Astrocyte (in vitro differentiated cells and primary cell): ENCODE measurements at regions not wholly inside any gene's neighbourhood (a gene's known extent, or its start where the extent isn't known, plus 50 kb on each side); places are given as distances from the start of the nearest gene placed in this dataset.

ENCODE experiments used
- DNase-seq: peaks from one replicate; pipeline ENCODE4 v3.0.0-alpha.2; 2010; ENCODE audit warnings: low read depth
- FAIRE-seq: peaks from 2 replicates; lab custom pipeline; 2011; peaks lifted over from hg19 to GRCh38; lab: Jason Lieb, UNC
- H2AFZ ChIP-seq: 2 replicates; pipeline ENCODE4 v1.6.0; 2012; ENCODE audit warnings: low read depth, low read length, inconsistent platforms
- H3K27ac ChIP-seq: 2 replicates; pipeline ENCODE4 v1.5.1; 2011; ENCODE audit warnings: low read depth, low read length, inconsistent platforms
- H3K27me3 ChIP-seq: 2 replicates; pipeline ENCODE4 v1.6.0; 2011; ENCODE audit warnings: low read length, inconsistent platforms; ENCODE audit not compliant: insufficient read depth
- H3K36me3 ChIP-seq: 2 replicates; pipeline ENCODE4 v1.5.1; 2011; ENCODE audit warnings: low read length, inconsistent platforms; ENCODE audit not compliant: insufficient read depth
- H3K4me1 ChIP-seq: 2 replicates; pipeline ENCODE4 v1.5.1; 2011; ENCODE audit warnings: low read length, inconsistent platforms; ENCODE audit not compliant: insufficient read depth
- H3K4me2 ChIP-seq: 2 replicates; pipeline ENCODE4 v1.6.0; 2012; ENCODE audit warnings: low read length, inconsistent platforms
- H3K4me3 ChIP-seq: 2 replicates; pipeline ENCODE4 v1.5.1; 2011; ENCODE audit warnings: low read depth, mild to moderate bottlenecking, low read length, inconsistent platforms; ENCODE audit not compliant: insufficient read depth
- H3K79me2 ChIP-seq: 2 replicates; pipeline ENCODE4 v1.6.0; 2012; ENCODE audit warnings: mild to moderate bottlenecking, low read length, inconsistent platforms; ENCODE audit not compliant: insufficient read depth
- H3K9ac ChIP-seq: 2 replicates; pipeline ENCODE4 v1.6.0; 2012; ENCODE audit warnings: mild to moderate bottlenecking, low read length, inconsistent platforms
- H3K9me3 ChIP-seq: 2 replicates; pipeline ENCODE4 v1.5.1; 2012; ENCODE audit warnings: low read depth, mild to moderate bottlenecking, low read length, inconsistent platforms; ENCODE audit not compliant: insufficient read depth
- H4K20me1 ChIP-seq: 2 replicates; pipeline ENCODE4 v1.6.0; 2012; ENCODE audit warnings: low read length, inconsistent platforms; ENCODE audit not compliant: insufficient read depth
- H3K27ac Mint-ChIP-seq: one replicate; pipeline ENCODE4 v1.8.0; 2021; ENCODE audit warnings: mild to moderate bottlenecking, mixed read lengths; ENCODE audit not compliant: unreplicated experiment
- H3K27me3 Mint-ChIP-seq: one replicate; pipeline ENCODE4 v1.8.0; 2021; ENCODE audit warnings: low read depth, mixed read lengths; ENCODE audit not compliant: unreplicated experiment
- H3K36me3 Mint-ChIP-seq: one replicate; pipeline ENCODE4 v1.8.0; 2021; ENCODE audit warnings: low read depth, mixed read lengths; ENCODE audit not compliant: unreplicated experiment
- H3K4me1 Mint-ChIP-seq: one replicate; pipeline ENCODE4 v1.8.0; 2021; ENCODE audit warnings: low read depth, mixed read lengths; ENCODE audit not compliant: unreplicated experiment
- H3K4me3 Mint-ChIP-seq: one replicate; pipeline ENCODE4 v1.8.0; 2021; ENCODE audit warnings: mild to moderate bottlenecking, moderate library complexity, mixed read lengths; ENCODE audit not compliant: unreplicated experiment
- H3K9me3 Mint-ChIP-seq: one replicate; pipeline ENCODE4 v1.8.0; 2021; ENCODE audit warnings: mild to moderate bottlenecking, mixed read lengths; ENCODE audit not compliant: unreplicated experiment
- EZH2 ChIP-seq: IDR thresholded peaks from 2 replicates; pipeline ENCODE4 v1.6.1; 2012; ENCODE audit warnings: mild to moderate bottlenecking, low read length, inconsistent platforms; ENCODE audit not compliant: insufficient read depth
- TF ChIP-seq, protein P1 (sequence below): IDR thresholded peaks from 2 replicates; pipeline ENCODE4 v1.5.1; 2011; ENCODE audit warnings: low read depth, mild to moderate bottlenecking, inconsistent platforms, low read length, moderate library complexity; ENCODE audit not compliant: insufficient read depth

DNA sequence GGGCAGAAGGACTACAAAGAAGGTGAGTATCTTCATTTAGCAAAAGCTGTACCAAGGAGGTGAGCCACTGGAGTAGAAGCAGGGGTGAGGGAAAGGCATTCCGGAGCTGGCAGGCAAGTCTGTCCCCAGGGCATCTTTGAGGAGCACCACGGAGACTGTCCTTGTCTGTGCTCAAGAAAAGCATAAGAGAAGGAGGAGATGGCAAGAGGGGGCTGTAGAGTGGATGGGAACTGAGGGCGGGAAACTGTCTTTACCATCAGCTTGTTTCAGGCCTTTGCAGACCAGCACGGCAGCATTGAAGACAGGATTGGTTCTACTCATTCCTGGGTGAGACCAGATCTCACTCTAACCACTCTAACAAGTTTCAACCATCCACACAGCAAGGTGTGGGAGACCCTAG is 355.8 kb downstream of the AJAP1 start:
- Histone ChIP-seq H3K4me1 (no peaks in the 10 kb centered on the region), H3K9me3 (peaks cover 14% of the 10 kb centered on the region), H3K36me3 (no peaks in the 10 kb centered on the region), H3K27me3 (no peaks in the 10 kb centered on the region), H4K20me1 (no peaks in the 10 kb centered on the region), H2AFZ (no peak overlapping the region), H3K4me3 (no peak overlapping the region), H3K27ac (no peak overlapping the region), H3K9ac (no peak overlapping the region), H3K4me2 (no peak overlapping the region), H3K79me2 (no peaks in the 10 kb centered on the region)
- no peak overlapping the region for H3K4me3 Mint-ChIP-seq
- H3K4me1 Mint-ChIP-seq: no peaks in the 10 kb centered on the region
- FAIRE-seq (no peak), DNase-seq (no peak)
- no peaks in the 10 kb centered on the region for H3K36me3 Mint-ChIP-seq
- TF ChIP-seq, protein P1, sequence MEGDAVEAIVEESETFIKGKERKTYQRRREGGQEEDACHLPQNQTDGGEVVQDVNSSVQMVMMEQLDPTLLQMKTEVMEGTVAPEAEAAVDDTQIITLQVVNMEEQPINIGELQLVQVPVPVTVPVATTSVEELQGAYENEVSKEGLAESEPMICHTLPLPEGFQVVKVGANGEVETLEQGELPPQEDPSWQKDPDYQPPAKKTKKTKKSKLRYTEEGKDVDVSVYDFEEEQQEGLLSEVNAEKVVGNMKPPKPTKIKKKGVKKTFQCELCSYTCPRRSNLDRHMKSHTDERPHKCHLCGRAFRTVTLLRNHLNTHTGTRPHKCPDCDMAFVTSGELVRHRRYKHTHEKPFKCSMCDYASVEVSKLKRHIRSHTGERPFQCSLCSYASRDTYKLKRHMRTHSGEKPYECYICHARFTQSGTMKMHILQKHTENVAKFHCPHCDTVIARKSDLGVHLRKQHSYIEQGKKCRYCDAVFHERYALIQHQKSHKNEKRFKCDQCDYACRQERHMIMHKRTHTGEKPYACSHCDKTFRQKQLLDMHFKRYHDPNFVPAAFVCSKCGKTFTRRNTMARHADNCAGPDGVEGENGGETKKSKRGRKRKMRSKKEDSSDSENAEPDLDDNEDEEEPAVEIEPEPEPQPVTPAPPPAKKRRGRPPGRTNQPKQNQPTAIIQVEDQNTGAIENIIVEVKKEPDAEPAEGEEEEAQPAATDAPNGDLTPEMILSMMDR: no peak
- no peak for TF ChIP-seq EZH2
- no peak overlapping the region for H3K27ac Mint-ChIP-seq
- H3K9me3 Mint-ChIP-seq: no peaks in the 10 kb centered on the region
- H3K27me3 Mint-ChIP-seq: peaks cover 12% of the 10 kb centered on the region

GRCh38 chr1:5009376-5010065 is 355.1 kb downstream of the AJAP1 start:
- no peaks in the 10 kb centered on the region for H4K20me1 ChIP-seq
- no peak overlapping the region for H3K27ac ChIP-seq
- no peak overlapping the region for H3K4me2 ChIP-seq
- no peak for DNase-seq
- no peaks in the 10 kb centered on the region for H3K4me1 ChIP-seq
- no peak overlapping the region for H2AFZ ChIP-seq
- Mint-ChIP-seq H3K9me3 (no peaks in the 10 kb centered on the region), H3K27me3 (peaks cover 12% of the 10 kb centered on the region), H3K36me3 (no peaks in the 10 kb centered on the region), H3K4me1 (no peaks in the 10 kb centered on the region), H3K4me3 (no peak overlapping the region), H3K27ac (no peak overlapping the region)
- H3K79me2 ChIP-seq: no peaks in the 10 kb centered on the region
- no peak overlapping the region for H3K9ac ChIP-seq
- no peaks in the 10 kb centered on the region for H3K27me3 ChIP-seq
- H3K36me3 ChIP-seq: no peaks in the 10 kb centered on the region
- no peak for TF ChIP-seq EZH2
- TF ChIP-seq, protein P1: no peak
- H3K9me3 ChIP-seq: peaks cover 14% of the 10 kb centered on the region
- no peak for FAIRE-seq
- H3K4me3 ChIP-seq: no peak overlapping the region

DNA sequence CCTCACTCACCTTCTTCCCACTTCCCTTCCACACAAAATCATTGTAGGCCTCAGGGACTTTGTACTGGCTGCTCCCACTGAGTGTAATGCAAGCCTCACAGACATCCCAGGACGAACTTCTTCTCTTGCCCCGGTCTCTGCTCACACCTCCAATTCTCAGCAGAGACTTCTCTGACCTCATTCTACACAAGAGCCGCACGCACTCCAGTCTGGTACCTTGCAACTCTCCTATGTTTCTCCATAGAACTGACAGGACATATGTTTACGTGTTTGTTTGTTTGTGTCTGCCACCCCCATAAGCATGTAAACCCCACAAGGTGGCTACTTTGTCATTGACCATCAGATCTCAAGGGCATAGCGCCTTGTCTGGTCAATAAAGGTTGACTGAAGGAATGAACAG is 350.8 kb downstream of the AJAP1 start:
- no peaks in the 10 kb centered on the region for H3K79me2 ChIP-seq
- H3K4me3 Mint-ChIP-seq: no peak overlapping the region
- peaks cover 12% of the 10 kb centered on the region for H3K9me3 ChIP-seq
- H3K27ac ChIP-seq: no peak overlapping the region
- H3K36me3 ChIP-seq: no peaks in the 10 kb centered on the region
- H2AFZ ChIP-seq: no peak overlapping the region
- H3K4me2 ChIP-seq: no peak overlapping the region
- peaks cover 21% of the 10 kb centered on the region for H3K27me3 Mint-ChIP-seq
- FAIRE-seq (no peak), DNase-seq (no peak)
- no peak overlapping the region for H3K4me3 ChIP-seq
- no peaks in the 10 kb centered on the region for H3K27me3 ChIP-seq
- H3K36me3 Mint-ChIP-seq: no peaks in the 10 kb centered on the region
- no peaks in the 10 kb centered on the region for H3K4me1 Mint-ChIP-seq
- no peaks in the 10 kb centered on the region for H4K20me1 ChIP-seq
- no peaks in the 10 kb centered on the region for H3K4me1 ChIP-seq
- TF ChIP-seq, protein P1: no peak
- TF ChIP-seq EZH2: no peak
- no peak overlapping the region for H3K27ac Mint-ChIP-seq
- peaks cover 2% of the 10 kb centered on the region for H3K9me3 Mint-ChIP-seq
- H3K9ac ChIP-seq: no peak overlapping the region
